Osteoblast (primary cell): ENCODE measurements at regions not wholly inside any gene's neighbourhood (a gene's known extent, or its start where the extent isn't known, plus 50 kb on each side); places are given as distances from the start of the nearest gene placed in this dataset.

Experiments
- DNase-seq: peaks from one replicate; pipeline ENCODE4 v3.0.0; 2011; ENCODE audit warnings: low spot score, mixed read lengths; ENCODE audit not compliant: insufficient read length; ENCODE audit errors: missing footprints
- H2AFZ ChIP-seq: 2 replicates; pipeline ENCODE4 v1.6.0; 2011; ENCODE audit warnings: mild to moderate bottlenecking, low read length
- H3K27ac ChIP-seq: 2 replicates; pipeline ENCODE4 v1.5.1; 2011; ENCODE audit warnings: mild to moderate bottlenecking, low read depth, low read length, moderate library complexity
- H3K27me3 ChIP-seq: 2 replicates; pipeline ENCODE4 v1.6.0; 2012; ENCODE audit warnings: mild to moderate bottlenecking, control low read depth, inconsistent platforms, low read length, moderate library complexity; ENCODE audit not compliant: insufficient read depth
- H3K36me3 ChIP-seq: 2 replicates; pipeline ENCODE4 v1.5.1; 2011; ENCODE audit warnings: mild to moderate bottlenecking, low read length, control low read depth, moderate library complexity; ENCODE audit not compliant: insufficient read depth
- H3K4me1 ChIP-seq: 2 replicates; pipeline ENCODE4 v1.5.1; 2011; ENCODE audit warnings: mild to moderate bottlenecking, low read length, control low read depth, moderate library complexity; ENCODE audit not compliant: insufficient read depth
- H3K4me2 ChIP-seq: 2 replicates; pipeline ENCODE4 v1.6.0; 2011; ENCODE audit warnings: mild to moderate bottlenecking, low read length; ENCODE audit not compliant: insufficient read depth
- H3K4me3 ChIP-seq: fragments of 200-600 bp; sonication (generic); 3 replicates; pipeline ENCODE4 v1.5.1; 2012; ENCODE audit warnings: mild to moderate bottlenecking, low read length, inconsistent platforms; ENCODE audit not compliant: insufficient read depth
- H3K79me2 ChIP-seq: 2 replicates; pipeline ENCODE4 v1.6.0; 2012; ENCODE audit warnings: mild to moderate bottlenecking, low read length, control low read depth, inconsistent platforms; ENCODE audit not compliant: insufficient read depth
- H3K9me3 ChIP-seq: 2 replicates; pipeline ENCODE4 v1.5.1; 2011; ENCODE audit warnings: low read depth, low read length, control low read depth
- H4K20me1 ChIP-seq: 2 replicates; pipeline ENCODE4 v1.6.0; 2012; ENCODE audit warnings: mild to moderate bottlenecking, low read length, control low read depth; ENCODE audit not compliant: insufficient read depth
- TF ChIP-seq, protein P1 (sequence below): IDR thresholded peaks from 2 replicates; pipeline ENCODE4 v1.5.1; 2011; ENCODE audit warnings: mild to moderate bottlenecking, low read depth, low read length, moderate library complexity; ENCODE audit errors: extremely low read depth

DNA sequence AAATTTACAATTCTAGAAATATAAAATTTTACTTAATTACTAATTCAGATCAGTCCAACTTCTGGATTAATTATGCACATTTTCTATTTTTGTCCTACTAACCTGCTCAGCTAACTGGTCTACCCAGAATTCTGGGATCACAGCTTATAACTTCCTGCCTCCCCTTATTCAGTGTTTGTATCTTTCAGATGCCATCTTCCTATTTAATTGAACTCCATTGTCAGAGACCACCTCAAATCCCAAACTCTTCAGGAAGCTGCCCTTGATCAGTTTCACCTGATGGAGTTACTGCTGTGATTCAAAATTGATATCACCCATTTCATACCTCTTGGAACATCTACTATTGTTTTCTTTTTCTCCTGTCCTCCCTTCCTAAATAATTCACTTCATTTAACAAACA, 259.2 kb downstream of the WDR11 start:
- Histone ChIP-seq H3K27ac (no peak overlapping the region), H3K4me2 (no peak overlapping the region), H4K20me1 (no peaks in the 10 kb centered on the region), H3K4me3 (no peak overlapping the region), H3K9me3 (no peaks in the 10 kb centered on the region), H3K79me2 (no peaks in the 10 kb centered on the region), H3K4me1 (no peaks in the 10 kb centered on the region), H2AFZ (no peak overlapping the region), H3K27me3 (no peaks in the 10 kb centered on the region), H3K36me3 (no peaks in the 10 kb centered on the region)
- no peak for DNase-seq
- TF ChIP-seq, protein P1, sequence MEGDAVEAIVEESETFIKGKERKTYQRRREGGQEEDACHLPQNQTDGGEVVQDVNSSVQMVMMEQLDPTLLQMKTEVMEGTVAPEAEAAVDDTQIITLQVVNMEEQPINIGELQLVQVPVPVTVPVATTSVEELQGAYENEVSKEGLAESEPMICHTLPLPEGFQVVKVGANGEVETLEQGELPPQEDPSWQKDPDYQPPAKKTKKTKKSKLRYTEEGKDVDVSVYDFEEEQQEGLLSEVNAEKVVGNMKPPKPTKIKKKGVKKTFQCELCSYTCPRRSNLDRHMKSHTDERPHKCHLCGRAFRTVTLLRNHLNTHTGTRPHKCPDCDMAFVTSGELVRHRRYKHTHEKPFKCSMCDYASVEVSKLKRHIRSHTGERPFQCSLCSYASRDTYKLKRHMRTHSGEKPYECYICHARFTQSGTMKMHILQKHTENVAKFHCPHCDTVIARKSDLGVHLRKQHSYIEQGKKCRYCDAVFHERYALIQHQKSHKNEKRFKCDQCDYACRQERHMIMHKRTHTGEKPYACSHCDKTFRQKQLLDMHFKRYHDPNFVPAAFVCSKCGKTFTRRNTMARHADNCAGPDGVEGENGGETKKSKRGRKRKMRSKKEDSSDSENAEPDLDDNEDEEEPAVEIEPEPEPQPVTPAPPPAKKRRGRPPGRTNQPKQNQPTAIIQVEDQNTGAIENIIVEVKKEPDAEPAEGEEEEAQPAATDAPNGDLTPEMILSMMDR = no peak

DNA sequence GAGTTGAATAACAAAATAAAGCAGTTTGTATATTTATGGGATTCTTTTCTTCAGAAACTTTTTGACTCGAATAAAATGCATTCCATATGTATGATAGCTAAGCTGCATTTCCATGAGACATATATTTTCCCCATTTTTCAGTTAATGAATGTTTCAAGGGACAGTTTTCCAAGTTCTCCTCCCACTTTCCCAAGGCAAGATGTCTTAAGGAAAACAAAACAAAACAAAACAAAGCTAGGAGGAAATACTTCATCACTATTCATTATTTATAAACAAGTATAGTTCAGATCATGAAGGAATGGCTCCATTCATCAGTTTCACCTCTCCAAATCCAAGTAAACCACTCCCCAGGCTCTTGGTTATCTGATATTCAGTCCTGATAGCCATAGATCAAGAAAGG, 261.0 kb downstream of the WDR11 start:
- H2AFZ ChIP-seq = no peak overlapping the region
- no peaks in the 10 kb centered on the region for H3K36me3 ChIP-seq
- no peaks in the 10 kb centered on the region for H3K9me3 ChIP-seq
- no peaks in the 10 kb centered on the region for H3K4me1 ChIP-seq
- H4K20me1 ChIP-seq = no peaks in the 10 kb centered on the region
- H3K4me2 ChIP-seq = no peak overlapping the region
- no peaks in the 10 kb centered on the region for H3K79me2 ChIP-seq
- no peak overlapping the region for H3K4me3 ChIP-seq
- H3K27me3 ChIP-seq = no peaks in the 10 kb centered on the region
- TF ChIP-seq, protein P1 = no peak
- no peak overlapping the region for H3K27ac ChIP-seq
- DNase-seq = no peak

DNA sequence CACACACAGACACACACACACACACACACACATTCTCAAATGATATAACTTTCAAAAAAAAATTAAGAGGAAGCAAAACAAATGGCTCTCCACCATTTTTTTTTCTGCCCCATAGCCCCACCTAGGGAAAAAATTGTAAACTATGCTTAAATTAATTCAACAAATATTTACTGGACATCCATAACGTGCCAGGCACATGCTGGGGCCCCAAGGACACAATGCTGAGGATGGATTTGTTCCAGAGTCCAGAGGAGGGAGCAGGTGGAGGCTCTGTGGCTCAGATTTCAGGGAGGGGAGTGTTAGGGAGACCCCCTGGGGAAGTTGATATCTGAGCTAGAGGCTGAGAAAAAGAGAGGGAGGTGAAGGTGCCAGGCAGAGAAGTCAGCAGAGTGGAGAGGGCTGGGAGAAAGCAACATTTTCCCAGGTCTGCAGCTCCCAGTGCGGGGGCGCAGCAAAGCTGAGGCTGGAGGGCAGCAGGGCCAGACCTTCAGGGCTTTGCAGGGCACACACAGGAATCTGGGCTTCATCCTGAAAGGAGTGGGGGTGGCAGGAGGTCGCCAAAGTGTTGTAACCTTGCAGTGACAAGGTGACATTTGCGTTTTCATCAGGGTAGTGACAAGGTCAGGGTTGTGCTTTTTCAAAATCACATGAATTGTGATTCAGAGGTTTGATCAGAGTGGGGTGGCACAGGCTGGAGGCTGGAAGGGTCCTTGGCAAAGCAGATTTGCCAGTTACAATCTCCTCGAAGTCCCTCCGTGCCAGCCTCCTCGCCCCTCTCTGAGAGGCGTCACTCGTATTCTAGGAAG, 261.6 kb downstream of the WDR11 start:
- Histone ChIP-seq H3K36me3 (no peaks in the 10 kb centered on the region), H3K27me3 (no peaks in the 10 kb centered on the region), H3K4me2 (no peak overlapping the region), H3K79me2 (no peaks in the 10 kb centered on the region), H3K4me1 (no peaks in the 10 kb centered on the region), H2AFZ (no peak overlapping the region), H3K27ac (no peak overlapping the region), H4K20me1 (no peaks in the 10 kb centered on the region), H3K4me3 (no peak overlapping the region), H3K9me3 (no peaks in the 10 kb centered on the region)
- no peak for DNase-seq
- TF ChIP-seq, protein P1 = no peak

DNA sequence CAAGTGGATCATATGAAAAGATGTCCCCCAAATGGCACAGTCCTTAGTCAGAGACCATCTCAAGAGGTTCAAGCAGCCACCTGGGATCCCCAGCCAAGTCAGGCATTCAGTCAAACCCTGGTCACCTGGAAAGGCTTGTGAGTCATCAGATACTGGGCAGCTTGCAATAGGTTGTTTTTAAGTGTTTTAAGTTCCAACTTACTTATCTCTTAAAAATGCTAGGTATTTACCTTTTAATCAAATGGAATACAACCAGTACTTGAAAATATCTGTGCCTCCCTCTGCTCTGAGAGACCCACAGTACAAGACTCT, 262.2 kb downstream of the WDR11 start:
- Histone ChIP-seq H3K9me3 (no peaks in the 10 kb centered on the region), H4K20me1 (no peaks in the 10 kb centered on the region), H3K4me1 (no peaks in the 10 kb centered on the region), H2AFZ (no peak overlapping the region), H3K79me2 (no peaks in the 10 kb centered on the region), H3K4me2 (no peak overlapping the region), H3K36me3 (no peaks in the 10 kb centered on the region), H3K4me3 (no peak overlapping the region), H3K27me3 (no peaks in the 10 kb centered on the region), H3K27ac (no peak overlapping the region)
- TF ChIP-seq, protein P1 = no peak
- no peak for DNase-seq
